Activated B cell treated with CpG ODN at 0.5 μM for 24 hours (primary cell): ENCODE measurements at regions not wholly inside any gene's neighbourhood (a gene's known extent, or its start where the extent isn't known, plus 50 kb on each side); places are given as distances from the start of the nearest gene placed in this dataset.

Experiments used
- ATAC-seq: fragments of 200-7000 bp; cut with Tn5 transposase; one replicate; pipeline ENCODE4 v1.10.0; 2021; ENCODE audit warnings: low read depth, mild to moderate bottlenecking, moderate library complexity
- CTCF ChIA-PET: fragments of 350-600 bp; sonication (Branson Sonifier 250); formaldehyde crosslinking; loops from one replicate; lab custom pipeline; 2021; ENCODE audit warnings: antibody characterized with exemption; lab: Charles Lee
- POLR2A ChIA-PET: fragments of 350-600 bp; sonication (Branson Sonifier 250); formaldehyde crosslinking; loops from one replicate; lab custom pipeline; 2021; ENCODE audit warnings: antibody characterized with exemption; lab: Charles Lee
- DNase-seq: peaks from one replicate; pipeline ENCODE4 v3.0.0; 2022
- H3K27ac Mint-ChIP-seq: one replicate; pipeline ENCODE4 v1.8.0; 2020; ENCODE audit warnings: mixed read lengths
- H3K27me3 Mint-ChIP-seq: one replicate; pipeline ENCODE4 v1.8.0; 2021; ENCODE audit warnings: mixed read lengths
- H3K36me3 Mint-ChIP-seq: one replicate; pipeline ENCODE4 v1.8.0; 2021; ENCODE audit warnings: low read depth, mixed read lengths
- H3K4me1 Mint-ChIP-seq: one replicate; pipeline ENCODE4 v1.8.0; 2021; ENCODE audit warnings: mixed read lengths
- H3K4me3 Mint-ChIP-seq: one replicate; pipeline ENCODE4 v1.8.0; 2020; ENCODE audit warnings: mild to moderate bottlenecking, mixed read lengths
- H3K9me3 Mint-ChIP-seq: one replicate; pipeline ENCODE4 v1.8.0; 2020; ENCODE audit warnings: mixed read lengths
- intact Hi-C: fragments of 100-400 bp; cut with micrococcal nuclease; formaldehyde crosslinking; loops from one replicate; pipeline ENCODE4 v1.15.1; 2024
- TF ChIP-seq, protein P1 (sequence below): fragments of 200-600 bp; IDR thresholded peaks from one replicate; pipeline ENCODE4 v1.8.0; 2022; ENCODE audit warnings: antibody characterized with exemption, mild to moderate bottlenecking

DNA sequence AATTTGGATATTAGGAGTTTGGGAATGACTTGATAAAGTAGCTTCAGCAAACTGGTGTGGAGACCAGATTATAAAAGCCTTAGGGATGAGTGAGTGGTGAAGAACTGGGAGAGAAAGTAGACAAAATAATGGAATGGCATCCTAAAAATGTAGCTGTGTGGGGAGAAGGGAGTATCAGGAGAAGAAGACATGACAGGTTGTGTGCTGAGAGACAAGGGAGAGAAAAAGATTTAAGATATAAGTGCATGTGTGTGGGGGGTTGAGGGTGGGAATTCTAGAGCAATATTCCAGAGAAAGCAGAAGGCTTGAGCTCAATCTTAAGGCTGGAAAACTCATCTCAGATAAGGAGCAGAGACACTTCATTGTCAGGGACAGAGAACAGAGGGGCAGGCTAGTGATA, 159.5 kb downstream of the HNMT start:
- ChIA-PET CTCF (no interaction called here), POLR2A (no interaction called here)
- Mint-ChIP-seq H3K36me3 (no peaks in the 10 kb centered on the region), H3K27me3 (no peaks in the 10 kb centered on the region), H3K27ac (no peak overlapping the region), H3K9me3 (no peaks in the 10 kb centered on the region), H3K4me3 (no peak overlapping the region), H3K4me1 (no peaks in the 10 kb centered on the region)
- ATAC-seq = no peak
- TF ChIP-seq, protein P1, sequence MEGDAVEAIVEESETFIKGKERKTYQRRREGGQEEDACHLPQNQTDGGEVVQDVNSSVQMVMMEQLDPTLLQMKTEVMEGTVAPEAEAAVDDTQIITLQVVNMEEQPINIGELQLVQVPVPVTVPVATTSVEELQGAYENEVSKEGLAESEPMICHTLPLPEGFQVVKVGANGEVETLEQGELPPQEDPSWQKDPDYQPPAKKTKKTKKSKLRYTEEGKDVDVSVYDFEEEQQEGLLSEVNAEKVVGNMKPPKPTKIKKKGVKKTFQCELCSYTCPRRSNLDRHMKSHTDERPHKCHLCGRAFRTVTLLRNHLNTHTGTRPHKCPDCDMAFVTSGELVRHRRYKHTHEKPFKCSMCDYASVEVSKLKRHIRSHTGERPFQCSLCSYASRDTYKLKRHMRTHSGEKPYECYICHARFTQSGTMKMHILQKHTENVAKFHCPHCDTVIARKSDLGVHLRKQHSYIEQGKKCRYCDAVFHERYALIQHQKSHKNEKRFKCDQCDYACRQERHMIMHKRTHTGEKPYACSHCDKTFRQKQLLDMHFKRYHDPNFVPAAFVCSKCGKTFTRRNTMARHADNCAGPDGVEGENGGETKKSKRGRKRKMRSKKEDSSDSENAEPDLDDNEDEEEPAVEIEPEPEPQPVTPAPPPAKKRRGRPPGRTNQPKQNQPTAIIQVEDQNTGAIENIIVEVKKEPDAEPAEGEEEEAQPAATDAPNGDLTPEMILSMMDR = no peak
- intact Hi-C loops = no loop called here
- no peak for DNase-seq

DNA sequence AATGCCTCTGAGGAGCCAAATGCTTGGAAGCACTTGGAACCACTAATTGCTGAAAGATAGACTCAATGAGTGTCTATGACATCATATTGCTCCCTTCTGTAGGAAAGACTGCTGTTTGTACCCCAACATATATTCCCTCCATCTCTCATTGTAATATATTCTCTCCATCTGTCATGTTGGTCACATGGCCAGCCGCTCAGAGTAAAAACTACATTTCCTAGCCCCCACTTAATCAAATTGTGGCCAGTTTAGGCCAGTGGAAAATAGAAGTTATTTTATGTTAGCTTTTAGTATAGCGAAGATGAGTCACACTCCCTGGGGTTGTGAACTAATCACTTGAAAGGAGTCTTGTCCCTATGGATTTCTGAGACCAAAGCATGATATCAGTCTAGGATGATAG, 160.2 kb downstream of the HNMT start:
- H3K4me1 Mint-ChIP-seq = no peaks in the 10 kb centered on the region
- H3K27me3 Mint-ChIP-seq = no peaks in the 10 kb centered on the region
- no peaks in the 10 kb centered on the region for H3K9me3 Mint-ChIP-seq
- H3K36me3 Mint-ChIP-seq = no peaks in the 10 kb centered on the region
- POLR2A ChIA-PET = no interaction called here
- no peak overlapping the region for H3K4me3 Mint-ChIP-seq
- TF ChIP-seq, protein P1 = no peak
- CTCF ChIA-PET = no interaction called here
- H3K27ac Mint-ChIP-seq = no peak overlapping the region
- ATAC-seq = no peak
- intact Hi-C loops = no loop called here
- DNase-seq = no peak

DNA sequence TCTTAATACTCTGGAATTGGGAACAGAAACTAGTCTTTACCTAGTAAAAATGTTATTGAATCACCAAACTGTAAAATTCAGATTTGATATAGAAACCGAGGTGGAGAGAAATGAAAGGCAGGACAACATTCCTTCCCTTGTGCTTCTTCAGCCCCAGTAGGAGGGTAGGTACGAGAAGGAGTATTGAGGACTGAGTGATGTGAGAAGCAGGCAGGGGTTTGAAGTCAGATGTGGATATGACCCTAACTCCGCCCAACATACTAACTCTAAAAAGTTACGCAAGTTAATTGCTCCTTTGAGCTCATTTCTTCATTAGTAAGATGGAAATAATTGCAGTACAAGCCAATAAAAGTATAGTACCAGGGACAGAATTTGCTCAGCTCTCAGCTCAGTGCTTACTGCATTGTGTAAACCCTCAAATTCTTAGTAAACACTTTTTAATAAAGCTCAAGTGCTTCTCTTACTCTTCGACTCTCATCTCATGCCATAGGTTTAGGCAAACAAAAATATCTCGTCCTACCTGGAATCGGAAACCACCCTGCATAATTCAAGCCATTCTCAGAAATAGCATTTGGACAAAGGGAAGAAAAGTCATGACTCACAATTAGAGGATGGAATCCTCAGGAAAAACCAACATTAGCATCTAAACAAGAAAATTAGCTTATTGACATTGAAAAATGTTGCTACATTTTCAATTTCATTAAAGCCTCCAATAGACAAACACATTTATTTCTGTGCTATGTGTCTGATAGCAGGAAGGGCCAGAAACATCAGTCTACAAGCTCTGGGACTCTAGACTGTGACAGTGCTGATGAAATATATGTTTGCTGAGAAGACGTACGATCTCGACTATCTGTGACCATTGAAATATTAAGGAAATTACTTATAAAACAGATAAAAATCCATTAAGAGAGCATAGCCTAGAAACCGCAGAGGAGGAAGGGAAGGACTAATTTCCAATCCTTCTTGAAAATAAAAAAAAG, 161.3 kb downstream of the HNMT start:
- Mint-ChIP-seq H3K36me3 (no peaks in the 10 kb centered on the region), H3K27ac (no peak overlapping the region), H3K27me3 (no peaks in the 10 kb centered on the region), H3K4me3 (no peak overlapping the region), H3K9me3 (no peaks in the 10 kb centered on the region), H3K4me1 (no peaks in the 10 kb centered on the region)
- intact Hi-C loops = no loop called here
- TF ChIP-seq, protein P1 = no peak
- POLR2A ChIA-PET = no interaction called here
- DNase-seq (no peak), ATAC-seq (no peak)
- CTCF ChIA-PET = no interaction called here

DNA sequence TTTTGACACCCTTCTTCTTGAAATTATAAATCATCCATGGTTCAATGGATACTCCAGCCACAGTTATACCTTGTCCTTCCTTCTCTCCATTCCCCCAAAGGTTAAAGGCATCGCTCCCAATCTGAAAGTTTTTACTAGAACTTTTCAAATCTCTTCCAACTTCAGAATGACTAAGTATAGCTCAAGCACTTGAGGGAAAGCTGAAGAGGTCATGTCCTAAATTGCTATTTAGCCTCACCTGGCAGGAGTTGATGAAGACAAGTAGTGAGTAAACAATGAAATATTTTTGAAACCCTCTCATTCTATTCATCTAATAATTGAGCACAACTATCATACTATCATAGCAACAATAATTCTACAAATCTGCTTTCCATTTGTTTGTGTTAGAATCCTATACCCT, 167.8 kb downstream of the HNMT start:
- no peak for ATAC-seq
- Mint-ChIP-seq H3K27ac (no peak overlapping the region), H3K4me1 (no peaks in the 10 kb centered on the region), H3K9me3 (no peaks in the 10 kb centered on the region), H3K4me3 (no peak overlapping the region), H3K27me3 (no peaks in the 10 kb centered on the region), H3K36me3 (no peaks in the 10 kb centered on the region)
- DNase-seq = no peak
- POLR2A ChIA-PET = no interaction called here
- CTCF ChIA-PET = no interaction called here
- TF ChIP-seq, protein P1 = no peak
- intact Hi-C loops = no loop called here

DNA sequence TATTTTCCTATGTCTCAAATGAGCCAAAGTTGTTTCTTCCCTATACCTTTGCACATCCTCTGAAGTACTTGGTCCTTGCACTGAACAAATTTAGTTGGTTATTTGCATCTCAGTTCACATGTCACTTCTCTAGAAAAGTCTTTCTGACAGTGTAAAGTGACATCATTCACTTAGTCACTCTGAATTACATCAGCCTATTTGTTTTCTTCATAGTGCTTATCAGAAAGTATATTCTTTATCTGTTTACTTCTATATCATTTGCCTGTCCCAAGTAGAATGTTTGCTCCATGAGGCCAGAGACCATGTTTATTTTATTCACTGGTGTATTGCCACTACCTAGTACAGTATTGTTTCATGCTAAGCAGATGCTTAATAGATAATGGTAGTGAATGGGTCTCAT, 173.7 kb downstream of the HNMT start:
- H3K27me3 Mint-ChIP-seq = no peaks in the 10 kb centered on the region
- no peak overlapping the region for H3K4me3 Mint-ChIP-seq
- intact Hi-C loops = no loop called here
- ChIA-PET POLR2A (no interaction called here), CTCF (no interaction called here)
- DNase-seq (no peak), ATAC-seq (no peak)
- TF ChIP-seq, protein P1 = no peak
- no peaks in the 10 kb centered on the region for H3K36me3 Mint-ChIP-seq
- no peaks in the 10 kb centered on the region for H3K4me1 Mint-ChIP-seq
- no peak overlapping the region for H3K27ac Mint-ChIP-seq
- H3K9me3 Mint-ChIP-seq = no peaks in the 10 kb centered on the region
